ENCODE measurements at regions not wholly inside any gene's neighbourhood (a gene's known extent, or its start where the extent isn't known, plus 50 kb on each side); places are given as distances from the start of the nearest gene placed in this dataset.

DNA sequence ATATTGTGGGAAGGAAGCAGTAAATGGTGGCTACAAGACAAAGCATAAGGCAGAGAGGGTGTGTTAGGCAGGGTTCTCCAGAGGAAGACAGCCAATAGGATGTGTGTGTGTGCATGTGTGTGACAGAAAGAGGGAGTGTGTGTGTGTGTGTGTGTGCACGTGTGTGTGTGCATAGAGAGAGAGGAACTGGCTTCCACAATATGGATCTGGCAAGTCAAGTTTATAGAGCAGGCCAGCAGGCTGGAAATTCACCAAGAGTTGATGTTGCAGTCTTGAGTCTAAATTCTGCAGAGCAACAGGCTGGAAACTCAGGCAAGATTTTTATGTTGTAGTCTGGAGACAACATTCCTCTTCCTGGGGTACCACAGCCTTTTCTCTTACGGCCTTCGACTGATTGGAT lies 374.0 kb downstream of the TNS3 start:
- no peak for DNase-seq
- peaks cover 42% of the 10 kb centered on the region for H3K27me3 Mint-ChIP-seq (ENCODE audit: insufficient read depth)
- no peaks in the 10 kb centered on the region for H3K36me3 Mint-ChIP-seq (ENCODE audit: low read depth)
- TF ChIP-seq, protein P1, sequence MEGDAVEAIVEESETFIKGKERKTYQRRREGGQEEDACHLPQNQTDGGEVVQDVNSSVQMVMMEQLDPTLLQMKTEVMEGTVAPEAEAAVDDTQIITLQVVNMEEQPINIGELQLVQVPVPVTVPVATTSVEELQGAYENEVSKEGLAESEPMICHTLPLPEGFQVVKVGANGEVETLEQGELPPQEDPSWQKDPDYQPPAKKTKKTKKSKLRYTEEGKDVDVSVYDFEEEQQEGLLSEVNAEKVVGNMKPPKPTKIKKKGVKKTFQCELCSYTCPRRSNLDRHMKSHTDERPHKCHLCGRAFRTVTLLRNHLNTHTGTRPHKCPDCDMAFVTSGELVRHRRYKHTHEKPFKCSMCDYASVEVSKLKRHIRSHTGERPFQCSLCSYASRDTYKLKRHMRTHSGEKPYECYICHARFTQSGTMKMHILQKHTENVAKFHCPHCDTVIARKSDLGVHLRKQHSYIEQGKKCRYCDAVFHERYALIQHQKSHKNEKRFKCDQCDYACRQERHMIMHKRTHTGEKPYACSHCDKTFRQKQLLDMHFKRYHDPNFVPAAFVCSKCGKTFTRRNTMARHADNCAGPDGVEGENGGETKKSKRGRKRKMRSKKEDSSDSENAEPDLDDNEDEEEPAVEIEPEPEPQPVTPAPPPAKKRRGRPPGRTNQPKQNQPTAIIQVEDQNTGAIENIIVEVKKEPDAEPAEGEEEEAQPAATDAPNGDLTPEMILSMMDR (IDR thresholded peaks at IDR 0.05), result no peak
- H3K27ac Mint-ChIP-seq, result no peak overlapping the region
- no peaks in the 10 kb centered on the region for H3K4me1 Mint-ChIP-seq (ENCODE audit: low read depth)
- no peaks in the 10 kb centered on the region; the same call in 1 of the 2 replicates for H3K9me3 Mint-ChIP-seq
- H3K4me3 Mint-ChIP-seq, result no peak overlapping the region

DNA sequence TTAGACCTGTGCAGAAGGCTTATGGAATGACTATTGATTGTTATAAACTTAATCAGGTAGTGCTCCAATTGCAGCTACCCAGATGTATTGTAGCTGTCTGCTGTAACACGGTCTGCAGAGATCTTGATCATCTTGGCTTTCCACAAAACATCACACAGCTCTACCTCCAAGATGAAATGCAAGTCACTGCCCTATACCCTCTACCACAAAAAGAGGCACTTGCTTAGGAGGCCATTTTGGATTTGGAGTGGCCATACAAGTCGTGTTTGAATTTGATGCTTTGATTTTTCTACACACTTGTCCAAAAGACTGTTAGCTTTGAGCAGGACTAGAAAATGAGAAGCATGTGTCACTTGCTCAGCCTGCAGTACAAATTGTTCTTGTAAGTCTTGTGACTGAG lies 377.2 kb downstream of the TNS3 start:
- H3K27ac Mint-ChIP-seq, result no peak overlapping the region
- H3K9me3 Mint-ChIP-seq, result no peaks in the 10 kb centered on the region
- no peak for DNase-seq
- H3K27me3 Mint-ChIP-seq (ENCODE audit: insufficient read depth), result peaks cover 34% of the 10 kb centered on the region
- H3K36me3 Mint-ChIP-seq (ENCODE audit: low read depth), result no peaks in the 10 kb centered on the region
- TF ChIP-seq, protein P1 (IDR thresholded peaks at IDR 0.05), result no peak
- H3K4me1 Mint-ChIP-seq (ENCODE audit: low read depth), result no peaks in the 10 kb centered on the region; the same call in 1 of the 2 replicates
- no peak overlapping the region for H3K4me3 Mint-ChIP-seq

DNA sequence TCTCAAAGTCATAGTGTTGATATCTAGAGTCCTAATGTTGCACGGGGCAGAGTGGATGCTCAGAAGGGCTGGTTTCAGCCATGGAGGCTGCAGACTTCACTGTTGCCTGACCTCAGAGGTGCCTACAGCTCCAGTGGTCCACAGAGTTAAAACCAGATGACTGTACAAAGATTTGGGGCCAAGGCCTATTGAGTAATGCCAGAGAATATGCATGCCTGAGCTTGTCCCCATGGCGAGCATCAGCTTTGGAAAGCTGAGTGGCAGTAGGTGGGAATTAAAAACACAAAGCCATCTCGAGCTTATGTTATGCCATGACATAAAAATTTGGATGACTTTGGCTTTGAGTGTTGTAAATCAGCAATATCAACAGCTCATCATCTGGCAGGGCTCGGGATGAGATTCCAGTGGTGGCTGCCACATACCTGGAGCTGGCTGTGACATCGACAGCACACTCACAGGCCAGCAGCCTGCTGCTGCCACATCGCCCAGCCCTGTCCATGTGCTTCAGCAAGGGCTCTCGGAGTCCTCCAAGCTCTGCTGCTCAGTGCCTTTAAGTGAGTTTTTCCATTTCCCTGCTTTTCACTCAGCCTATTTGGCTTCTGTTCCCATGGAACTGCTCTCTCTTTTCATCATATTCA lies 379.6 kb downstream of the TNS3 start:
- Mint-ChIP-seq H3K4me1 (ENCODE audit: low read depth) (no peaks in the 10 kb centered on the region; the same call in 1 of the 2 replicates), H3K4me3 (no peak overlapping the region)
- TF ChIP-seq, protein P1 (IDR thresholded peaks at IDR 0.05), result no peak

DNA sequence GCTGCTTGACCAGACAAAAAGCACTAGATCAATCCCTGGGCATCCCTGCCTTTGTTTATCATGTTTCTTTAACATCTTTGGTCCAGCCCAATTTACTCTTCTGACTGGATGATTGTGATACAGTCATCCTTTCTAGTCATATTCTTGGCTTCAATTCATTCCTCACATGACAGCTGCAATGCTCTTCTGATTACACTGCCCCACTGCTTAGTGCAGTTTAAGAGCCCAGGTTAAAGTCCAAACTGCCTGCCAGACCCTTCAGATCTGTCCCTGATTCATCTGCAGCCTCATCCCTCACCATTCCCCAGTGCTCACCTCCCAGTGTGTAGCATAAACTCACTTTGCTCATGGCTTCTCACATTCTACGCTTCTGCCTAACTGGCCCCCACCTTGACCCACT lies 383.8 kb downstream of the TNS3 start:
- Mint-ChIP-seq H3K27me3 (ENCODE audit: insufficient read depth) (peaks cover 28% of the 10 kb centered on the region), H3K36me3 (ENCODE audit: low read depth) (no peaks in the 10 kb centered on the region), H3K9me3 (no peaks in the 10 kb centered on the region), H3K4me3 (no peak overlapping the region), H3K4me1 (ENCODE audit: low read depth) (no peaks in the 10 kb centered on the region; the same call in 1 of the 2 replicates), H3K27ac (no peak overlapping the region)
- TF ChIP-seq, protein P1 (IDR thresholded peaks at IDR 0.05), result no peak
- no peak for DNase-seq

More for the DNA sequence above, 379.6 kb downstream of the TNS3 start:
- Mint-ChIP-seq H3K27ac (no peak overlapping the region; the same call in 1 of the 2 replicates), H3K27me3 (ENCODE audit: insufficient read depth) (peaks cover 29% of the 10 kb centered on the region), H3K36me3 (ENCODE audit: low read depth) (no peaks in the 10 kb centered on the region), H3K9me3 (no peaks in the 10 kb centered on the region)
- DNase-seq, result no peak

DNA sequence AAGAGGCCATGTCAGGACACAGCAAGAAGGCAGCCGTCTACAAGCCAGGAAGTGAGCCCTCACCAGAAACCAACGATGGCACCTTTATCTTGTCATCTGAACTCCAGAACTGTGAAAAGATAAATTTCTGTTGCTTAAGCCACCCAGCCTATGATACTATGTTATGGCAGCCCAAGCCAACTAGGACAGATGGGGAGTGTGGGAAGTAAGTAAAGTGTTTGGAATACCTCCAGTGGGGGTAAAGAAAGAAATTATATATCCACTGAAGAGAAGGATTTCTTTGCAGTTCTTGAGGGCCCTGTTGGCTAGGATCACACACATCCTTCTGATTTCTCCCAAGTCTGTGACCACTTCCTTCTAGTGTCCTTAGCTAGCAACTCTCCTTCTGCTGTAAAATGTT lies 384.4 kb downstream of the TNS3 start:
- Mint-ChIP-seq H3K4me1 (ENCODE audit: low read depth) (no peaks in the 10 kb centered on the region; the same call in 1 of the 2 replicates), H3K4me3 (no peak overlapping the region), H3K27ac (no peak overlapping the region), H3K27me3 (ENCODE audit: insufficient read depth) (peaks cover 30% of the 10 kb centered on the region), H3K36me3 (ENCODE audit: low read depth) (no peaks in the 10 kb centered on the region), H3K9me3 (no peaks in the 10 kb centered on the region)
- TF ChIP-seq, protein P1 (IDR thresholded peaks at IDR 0.05), result no peak
- no peak for DNase-seq
